ENCODE measurements at regions not wholly inside any gene's neighbourhood (a gene's known extent, or its start where the extent isn't known, plus 50 kb on each side); places are given as distances from the start of the nearest gene placed in this dataset. TPM values are rescaled to one million over a fixed set of nuclear protein-coding genes. Genes with fewer than 3 reads are reported as not detected.

DNA sequence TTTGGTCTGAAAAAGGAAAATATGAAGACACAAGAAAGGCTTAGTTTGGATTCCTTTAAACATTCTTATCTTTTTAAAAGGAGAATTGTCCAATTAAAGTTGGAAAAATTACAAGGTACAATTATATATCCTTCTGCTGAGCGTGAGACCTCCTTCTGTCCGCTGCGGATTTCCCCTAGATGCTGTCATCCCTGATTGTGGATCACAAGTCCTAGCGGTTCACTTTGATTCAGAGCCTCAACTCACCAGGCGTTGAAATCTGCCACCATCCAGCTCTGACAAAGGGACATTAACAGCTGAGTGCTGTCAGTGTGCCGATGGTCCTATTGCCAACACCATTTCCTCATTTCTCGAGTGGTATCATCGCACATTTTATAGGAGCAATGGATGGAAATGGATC is 73.1 kb upstream of the PTER start:
- ChIA-PET POLR2A (no interaction called here), CTCF (no interaction called here)
- no peaks in the 10 kb centered on the region for H3K27me3 ChIP-seq (ENCODE audit: control insufficient read depth, insufficient read depth, low read length)
- no peak for DNase-seq (ENCODE audit: low read depth)
- H3K4me3 ChIP-seq (ENCODE audit: low read depth, low read length) = no peak overlapping the region
- H3K36me3 ChIP-seq (ENCODE audit: control insufficient read depth, insufficient read depth, low read length) = no peaks in the 10 kb centered on the region
- TF ChIP-seq, protein P1, sequence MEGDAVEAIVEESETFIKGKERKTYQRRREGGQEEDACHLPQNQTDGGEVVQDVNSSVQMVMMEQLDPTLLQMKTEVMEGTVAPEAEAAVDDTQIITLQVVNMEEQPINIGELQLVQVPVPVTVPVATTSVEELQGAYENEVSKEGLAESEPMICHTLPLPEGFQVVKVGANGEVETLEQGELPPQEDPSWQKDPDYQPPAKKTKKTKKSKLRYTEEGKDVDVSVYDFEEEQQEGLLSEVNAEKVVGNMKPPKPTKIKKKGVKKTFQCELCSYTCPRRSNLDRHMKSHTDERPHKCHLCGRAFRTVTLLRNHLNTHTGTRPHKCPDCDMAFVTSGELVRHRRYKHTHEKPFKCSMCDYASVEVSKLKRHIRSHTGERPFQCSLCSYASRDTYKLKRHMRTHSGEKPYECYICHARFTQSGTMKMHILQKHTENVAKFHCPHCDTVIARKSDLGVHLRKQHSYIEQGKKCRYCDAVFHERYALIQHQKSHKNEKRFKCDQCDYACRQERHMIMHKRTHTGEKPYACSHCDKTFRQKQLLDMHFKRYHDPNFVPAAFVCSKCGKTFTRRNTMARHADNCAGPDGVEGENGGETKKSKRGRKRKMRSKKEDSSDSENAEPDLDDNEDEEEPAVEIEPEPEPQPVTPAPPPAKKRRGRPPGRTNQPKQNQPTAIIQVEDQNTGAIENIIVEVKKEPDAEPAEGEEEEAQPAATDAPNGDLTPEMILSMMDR (IDR thresholded peaks at IDR 0.05; ENCODE audit: insufficient read depth, low read depth, low read length) = no peak

DNA sequence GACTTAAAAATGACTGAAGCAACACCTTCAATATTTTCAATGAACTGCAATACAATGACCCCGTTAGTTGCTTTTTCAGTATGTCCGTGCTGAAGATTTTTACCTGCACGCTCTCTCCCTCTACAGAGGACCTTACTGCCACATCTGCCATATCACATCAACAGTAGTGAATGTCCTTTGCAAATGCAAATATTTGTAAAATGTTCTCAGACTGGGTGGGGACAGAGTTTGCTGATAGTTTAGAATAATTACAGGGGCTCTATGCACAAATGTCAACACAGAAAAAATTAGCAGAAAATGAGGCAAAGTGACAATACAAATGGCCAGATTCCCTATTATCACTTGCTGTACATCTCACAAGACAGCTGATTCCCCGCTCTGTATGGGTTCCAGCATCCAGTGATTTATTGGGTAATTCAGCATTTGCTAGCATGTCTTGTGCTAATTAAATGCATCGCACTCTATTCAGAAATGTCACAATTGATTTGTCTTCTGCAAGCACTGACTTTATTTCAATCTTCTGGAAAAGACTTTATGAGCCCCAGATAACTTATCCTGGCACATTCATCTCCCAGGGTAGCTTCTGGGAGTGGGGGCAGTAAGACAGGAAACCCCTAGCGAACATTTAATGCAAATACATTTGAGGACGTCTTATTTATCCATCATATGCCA is 69.1 kb upstream of the PTER start:
- ChIA-PET POLR2A (no interaction called here), CTCF (no interaction called here)
- H3K36me3 ChIP-seq (ENCODE audit: control insufficient read depth, insufficient read depth, low read length) = no peaks in the 10 kb centered on the region
- no peak for DNase-seq (ENCODE audit: low read depth)
- H3K4me3 ChIP-seq (ENCODE audit: low read depth, low read length) = no peak overlapping the region
- TF ChIP-seq, protein P1 (IDR thresholded peaks at IDR 0.05; ENCODE audit: insufficient read depth, low read depth, low read length) = no peak
- no peaks in the 10 kb centered on the region for H3K27me3 ChIP-seq (ENCODE audit: control insufficient read depth, insufficient read depth, low read length)

DNA sequence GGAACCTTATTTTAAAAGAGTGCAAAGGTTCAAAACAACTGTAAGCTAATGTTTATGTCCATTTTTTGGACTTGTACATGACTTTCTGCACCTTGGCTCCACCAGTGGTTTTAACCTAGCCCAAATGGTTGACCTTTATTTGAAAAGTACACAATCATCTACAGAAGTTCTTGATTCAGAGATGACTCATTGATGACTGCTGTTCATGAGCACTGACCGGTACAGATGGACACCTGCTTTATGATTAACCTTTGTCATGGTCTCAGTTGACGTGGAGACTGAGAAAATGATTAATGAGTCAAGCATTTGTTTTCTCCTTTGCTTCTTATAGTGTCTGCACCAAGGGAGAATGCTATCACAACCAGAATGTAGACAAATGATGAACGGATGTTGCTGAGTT is 55.7 kb upstream of the PTER start:
- no peak for DNase-seq (ENCODE audit: low read depth)
- TF ChIP-seq, protein P1 (IDR thresholded peaks at IDR 0.05; ENCODE audit: insufficient read depth, low read depth, low read length) = no peak
- Histone ChIP-seq H3K4me3 (ENCODE audit: low read depth, low read length) (no peak overlapping the region), H3K27me3 (ENCODE audit: control insufficient read depth, insufficient read depth, low read length) (no peaks in the 10 kb centered on the region), H3K36me3 (ENCODE audit: control insufficient read depth, insufficient read depth, low read length) (no peaks in the 10 kb centered on the region)
- ChIA-PET POLR2A (no interaction called here), CTCF (no interaction called here)

DNA sequence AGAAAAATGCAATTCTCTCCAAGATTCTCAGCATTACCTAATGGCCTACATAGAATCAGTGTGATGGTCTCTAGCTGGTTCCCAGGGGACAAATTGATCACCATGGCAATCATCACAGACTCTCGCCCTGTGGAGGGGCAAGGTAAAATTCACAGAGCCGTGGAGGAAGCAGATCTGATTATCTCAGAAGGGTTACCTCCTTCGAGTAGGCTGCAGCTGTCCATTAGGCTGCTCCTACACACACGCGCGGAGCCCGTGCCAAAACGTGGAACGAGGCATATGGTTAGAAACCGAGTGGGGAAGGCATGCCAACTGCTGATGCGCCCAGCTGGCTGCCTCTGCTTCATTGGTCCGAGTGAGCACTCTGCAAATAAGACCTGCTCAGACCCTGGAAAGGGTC is 52.8 kb upstream of the PTER start:
- CTCF ChIA-PET = interaction anchor here (0.5 kb wide), 1 partner anchor 1841 kb away, joined by 3 read pairs; no protein-coding TSS in a partner anchor
- Histone ChIP-seq H3K36me3 (ENCODE audit: control insufficient read depth, insufficient read depth, low read length) (no peaks in the 10 kb centered on the region), H3K27me3 (ENCODE audit: control insufficient read depth, insufficient read depth, low read length) (no peaks in the 10 kb centered on the region), H3K4me3 (ENCODE audit: low read depth, low read length) (no peak overlapping the region)
- TF ChIP-seq, protein P1 (IDR thresholded peaks at IDR 0.05; ENCODE audit: insufficient read depth, low read depth, low read length) = no peak
- POLR2A ChIA-PET = no interaction called here
- DNase-seq (ENCODE audit: low read depth) = no peak

DNA sequence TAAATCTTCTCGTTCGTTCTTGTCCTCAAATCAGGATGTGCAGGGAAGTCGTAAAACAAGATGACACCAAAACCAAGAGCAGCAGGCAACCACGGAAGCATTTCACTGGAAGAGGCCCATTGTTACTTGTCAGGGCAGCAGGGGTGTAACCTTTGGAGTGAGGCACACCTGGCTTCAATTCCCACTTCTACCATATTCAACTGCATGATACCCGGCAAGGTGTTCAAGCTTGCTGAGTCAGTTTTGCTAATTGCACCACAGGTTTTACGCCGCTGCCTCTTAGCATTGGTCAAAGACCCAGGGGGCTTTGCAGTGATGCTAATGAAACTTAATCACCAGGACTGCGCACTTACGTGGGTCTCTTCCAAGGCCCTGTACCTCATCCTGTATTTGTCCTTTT is 50.0 kb upstream of the PTER start:
- TF ChIP-seq, protein P1 (IDR thresholded peaks at IDR 0.05; ENCODE audit: insufficient read depth, low read depth, low read length) = no peak
- ChIA-PET POLR2A (no interaction called here), CTCF (no interaction called here)
- Histone ChIP-seq H3K36me3 (ENCODE audit: control insufficient read depth, insufficient read depth, low read length) (no peaks in the 10 kb centered on the region), H3K4me3 (ENCODE audit: low read depth, low read length) (no peak overlapping the region), H3K27me3 (ENCODE audit: control insufficient read depth, insufficient read depth, low read length) (no peaks in the 10 kb centered on the region)
- DNase-seq (ENCODE audit: low read depth) = no peak

Small RNA genes in the stretch of these regions (small RNA-seq; reads per million reads assigned to genes)
- gene RF00322 (ENCODE audit: insufficient read length, low read depth, low replicate concordance) = not detected
- not detected for gene RNU6-1075P (ENCODE audit: insufficient read length, low read depth, low replicate concordance)
